GM12892 (cell line): ENCODE measurements at regions not wholly inside any gene's neighbourhood (a gene's known extent, or its start where the extent isn't known, plus 50 kb on each side); places are given as distances from the start of the nearest gene placed in this dataset.

Experiments
- POLR2A ChIP-seq: IDR thresholded peaks from 2 replicates; pipeline ENCODE4 v1.6.1; 2011; ENCODE audit warnings: low read depth, low read length, control low read depth
- POLR2AphosphoS5 ChIP-seq: IDR thresholded peaks from 2 replicates; pipeline ENCODE4 v1.6.1; 2011; ENCODE audit warnings: low read depth, low read length, control low read depth
- TAF1 ChIP-seq: IDR thresholded peaks from 2 replicates; pipeline ENCODE4 v1.6.1; 2011; ENCODE audit warnings: low read depth, mild to moderate bottlenecking, control low read depth, low read length, borderline replicate concordance

DNA sequence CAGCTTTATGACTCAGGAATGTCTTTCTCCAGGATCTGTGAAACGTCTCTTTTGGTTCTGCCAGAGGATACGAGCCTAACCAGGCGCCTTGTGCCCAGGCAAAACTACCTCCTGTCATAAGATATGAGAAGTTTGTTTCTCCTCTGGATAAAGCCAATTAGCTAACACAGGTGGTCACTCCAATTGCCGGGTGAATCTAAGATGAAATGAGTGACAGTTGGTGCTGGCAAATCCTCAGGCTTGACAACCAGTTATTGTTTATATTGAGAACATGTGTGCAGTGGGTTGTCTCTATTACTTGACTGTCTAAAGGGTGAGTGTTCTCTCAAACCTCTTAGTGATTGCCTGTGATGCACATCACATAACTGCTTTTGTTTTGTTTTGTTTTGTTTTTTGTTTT, 449.1 kb downstream of the XPNPEP1 start:
- TF ChIP-seq POLR2A (no peak), TAF1 (no peak), POLR2AphosphoS5 (no peak)
